Loucy (cell line): ENCODE measurements at regions not wholly inside any gene's neighbourhood (a gene's known extent, or its start where the extent isn't known, plus 50 kb on each side); places are given as distances from the start of the nearest gene placed in this dataset.

Experiments used
- H2AFZ ChIP-seq: fragments of 200-600 bp; sonication (generic); 2 replicates; pipeline ENCODE4 v1.6.0; 2016; ENCODE audit warnings: antibody characterized with exemption, mild to moderate bottlenecking, low read length, moderate library complexity
- H3F3A ChIP-seq: fragments of 200-600 bp; 2 replicates; pipeline ENCODE4 v1.6.0; 2016; ENCODE audit warnings: antibody characterized with exemption, low read depth, mild to moderate bottlenecking
- H3K27me3 ChIP-seq: fragments of 200-600 bp; sonication (generic); 2 replicates; pipeline ENCODE4 v1.6.1; 2014; ENCODE audit warnings: low read length, mild to moderate bottlenecking; ENCODE audit not compliant: insufficient read depth, poor library complexity, severe bottlenecking
- H3K36me3 ChIP-seq: fragments of 200-600 bp; sonication (generic); 2 replicates; pipeline ENCODE4 v1.6.1; 2016; ENCODE audit warnings: low read length; ENCODE audit not compliant: insufficient read depth
- H3K4me1 ChIP-seq: fragments of 200-600 bp; sonication (generic); 2 replicates; pipeline ENCODE4 v1.5.1; 2014; ENCODE audit warnings: low read length, mild to moderate bottlenecking; ENCODE audit not compliant: insufficient read depth, poor library complexity, severe bottlenecking
- H3K4me2 ChIP-seq: fragments of 200-600 bp; sonication (generic); 2 replicates; pipeline ENCODE4 v1.6.0; 2014; ENCODE audit warnings: antibody characterized with exemption, low read length, low read depth, mild to moderate bottlenecking; ENCODE audit not compliant: poor library complexity, severe bottlenecking
- H3K4me3 ChIP-seq: fragments of 200-600 bp; sonication (generic); 2 replicates; pipeline ENCODE4 v1.5.1; 2014; ENCODE audit warnings: low read length, mild to moderate bottlenecking, mixed read lengths; ENCODE audit not compliant: poor library complexity, severe bottlenecking
- H3K79me2 ChIP-seq: fragments of 200-600 bp; sonication (generic); 2 replicates; pipeline ENCODE4 v1.6.1; 2014; ENCODE audit warnings: low read length; ENCODE audit not compliant: insufficient read depth
- H3K9ac ChIP-seq: fragments of 200-600 bp; sonication (generic); 2 replicates; pipeline ENCODE4 v1.6.0; 2014; ENCODE audit warnings: mild to moderate bottlenecking, low read depth, low read length, moderate library complexity; ENCODE audit not compliant: poor library complexity, severe bottlenecking
- H3K9me2 ChIP-seq: fragments of 200-600 bp; sonication (generic); replicated peaks from 2 replicates; pipeline ENCODE4 v1.6.1; 2016; ENCODE audit warnings: low read depth, low read length, mixed read lengths
- H3K9me3 ChIP-seq: fragments of 200-600 bp; sonication (generic); 2 replicates; pipeline ENCODE4 v1.6.1; 2014; ENCODE audit warnings: mild to moderate bottlenecking, antibody characterized with exemption, low read length, low read depth; ENCODE audit not compliant: insufficient read depth
- H4K20me1 ChIP-seq: fragments of 200-600 bp; sonication (generic); 2 replicates; pipeline ENCODE4 v1.6.0; 2014; ENCODE audit warnings: antibody characterized with exemption, low read length, mild to moderate bottlenecking; ENCODE audit not compliant: insufficient read depth, poor library complexity, severe bottlenecking
- CTCF ChIP-seq: fragments of 200-600 bp; sonication (generic); conservative IDR thresholded peaks from 2 replicates; pipeline ENCODE4 v1.5.1; 2014; ENCODE audit warnings: mild to moderate bottlenecking, antibody characterized with exemption, low read length
- EZH2phosphoT487 ChIP-seq: fragments of 200-600 bp; IDR thresholded peaks from 2 replicates; pipeline ENCODE4 v1.6.1; 2018; ENCODE audit warnings: antibody characterized with exemption, mild to moderate bottlenecking, moderate library complexity, borderline replicate concordance

DNA sequence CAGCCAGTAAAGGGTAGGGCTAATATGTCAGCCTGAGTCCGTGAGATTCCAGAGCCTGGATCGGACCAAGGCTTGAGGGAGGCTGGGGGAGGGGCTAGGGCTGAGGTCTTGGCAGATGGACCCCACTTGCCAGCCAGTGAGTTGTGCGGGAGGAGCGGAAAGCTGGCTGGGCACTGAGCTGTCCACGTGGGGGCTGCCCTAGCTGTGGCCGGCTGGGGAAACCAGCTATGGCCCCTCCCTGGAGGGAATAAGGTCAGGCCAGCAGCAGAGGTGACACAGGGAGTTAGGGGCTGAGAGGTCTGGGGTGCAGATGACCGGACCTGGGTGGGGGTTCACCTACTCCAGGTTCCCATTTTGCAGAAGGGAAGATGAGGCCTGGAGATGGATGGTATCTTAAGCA is 77.3 kb downstream of the UNCX start:
- TF ChIP-seq CTCF (no peak), EZH2phosphoT487 (no peak)
- Histone ChIP-seq H3K36me3 (no peaks in the 10 kb centered on the region), H3K79me2 (no peaks in the 10 kb centered on the region), H3K9me3 (no peaks in the 10 kb centered on the region; the same call in 1 of the 2 replicates), H3K9ac (no peak overlapping the region), H3K27me3 (no peaks in the 10 kb centered on the region), H3K4me1 (no peaks in the 10 kb centered on the region), H3K4me3 (no peak overlapping the region), H2AFZ (no peak overlapping the region), H3K9me2 (no peaks in the 10 kb centered on the region), H3F3A (no peaks in the 10 kb centered on the region), H3K4me2 (no peak overlapping the region), H4K20me1 (no peaks in the 10 kb centered on the region)

- Histone ChIP-seq H3F3A (no peaks in the 10 kb centered on the region), H3K79me2 (no peaks in the 10 kb centered on the region), H4K20me1 (no peaks in the 10 kb centered on the region), H3K4me3 (no peak overlapping the region), H3K9me2 (no peaks in the 10 kb centered on the region), H3K4me1 (no peaks in the 10 kb centered on the region), H3K4me2 (no peak overlapping the region), H3K9me3 (no peaks in the 10 kb centered on the region; the same call in 1 of the 2 replicates), H3K9ac (no peak overlapping the region), H3K27me3 (no peaks in the 10 kb centered on the region), H2AFZ (no peak overlapping the region), H3K36me3 (no peaks in the 10 kb centered on the region)
- no peak for TF ChIP-seq CTCF
- no peak for TF ChIP-seq EZH2phosphoT487
Observed at GRCh38 chr7:1310936-1311335, 78.3 kb downstream of the UNCX start.

GRCh38 chr7:1311406-1312135 is 78.9 kb downstream of the UNCX start:
- no peak overlapping the region for H3K4me2 ChIP-seq
- H2AFZ ChIP-seq = no peak overlapping the region
- H3K9ac ChIP-seq = no peak overlapping the region
- no peaks in the 10 kb centered on the region for H3K36me3 ChIP-seq
- H3F3A ChIP-seq = no peaks in the 10 kb centered on the region
- no peaks in the 10 kb centered on the region for H4K20me1 ChIP-seq
- no peaks in the 10 kb centered on the region for H3K4me1 ChIP-seq
- no peaks in the 10 kb centered on the region; the same call in 1 of the 2 replicates for H3K9me3 ChIP-seq
- H3K4me3 ChIP-seq = no peak overlapping the region
- H3K27me3 ChIP-seq = no peaks in the 10 kb centered on the region
- H3K9me2 ChIP-seq = no peaks in the 10 kb centered on the region
- TF ChIP-seq CTCF = no peak
- no peak for TF ChIP-seq EZH2phosphoT487
- H3K79me2 ChIP-seq = no peaks in the 10 kb centered on the region
